Epithelial cell of proximal tubule (primary cell): ENCODE measurements at regions not wholly inside any gene's neighbourhood (a gene's known extent, or its start where the extent isn't known, plus 50 kb on each side); places are given as distances from the start of the nearest gene placed in this dataset.
"Not testable (repeated sequence)": the region's sequence is repeated elsewhere in the genome, so short reads cannot be mapped to it uniquely, and the experiment has no call there.

Source experiments
- DNase-seq: peaks from one replicate; pipeline ENCODE4 v3.0.0-alpha.2; 2011; ENCODE audit warnings: low read depth
- H3K4me3 ChIP-seq: 2 replicates; pipeline ENCODE4 v1.5.1; 2011; ENCODE audit warnings: low read depth, mild to moderate bottlenecking, low read length
- TF ChIP-seq, protein P1 (sequence below): conservative IDR thresholded peaks from 2 replicates; pipeline ENCODE4 v1.5.1; 2012; ENCODE audit warnings: low read depth, mild to moderate bottlenecking, low read length

- no peak overlapping the region for H3K4me3 ChIP-seq
- TF ChIP-seq, protein P1, sequence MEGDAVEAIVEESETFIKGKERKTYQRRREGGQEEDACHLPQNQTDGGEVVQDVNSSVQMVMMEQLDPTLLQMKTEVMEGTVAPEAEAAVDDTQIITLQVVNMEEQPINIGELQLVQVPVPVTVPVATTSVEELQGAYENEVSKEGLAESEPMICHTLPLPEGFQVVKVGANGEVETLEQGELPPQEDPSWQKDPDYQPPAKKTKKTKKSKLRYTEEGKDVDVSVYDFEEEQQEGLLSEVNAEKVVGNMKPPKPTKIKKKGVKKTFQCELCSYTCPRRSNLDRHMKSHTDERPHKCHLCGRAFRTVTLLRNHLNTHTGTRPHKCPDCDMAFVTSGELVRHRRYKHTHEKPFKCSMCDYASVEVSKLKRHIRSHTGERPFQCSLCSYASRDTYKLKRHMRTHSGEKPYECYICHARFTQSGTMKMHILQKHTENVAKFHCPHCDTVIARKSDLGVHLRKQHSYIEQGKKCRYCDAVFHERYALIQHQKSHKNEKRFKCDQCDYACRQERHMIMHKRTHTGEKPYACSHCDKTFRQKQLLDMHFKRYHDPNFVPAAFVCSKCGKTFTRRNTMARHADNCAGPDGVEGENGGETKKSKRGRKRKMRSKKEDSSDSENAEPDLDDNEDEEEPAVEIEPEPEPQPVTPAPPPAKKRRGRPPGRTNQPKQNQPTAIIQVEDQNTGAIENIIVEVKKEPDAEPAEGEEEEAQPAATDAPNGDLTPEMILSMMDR = no peak
- no peak for DNase-seq
Measured at GRCh38 chr3:150346981-150347863, 60.9 kb upstream of the TSC22D2 start.

DNA sequence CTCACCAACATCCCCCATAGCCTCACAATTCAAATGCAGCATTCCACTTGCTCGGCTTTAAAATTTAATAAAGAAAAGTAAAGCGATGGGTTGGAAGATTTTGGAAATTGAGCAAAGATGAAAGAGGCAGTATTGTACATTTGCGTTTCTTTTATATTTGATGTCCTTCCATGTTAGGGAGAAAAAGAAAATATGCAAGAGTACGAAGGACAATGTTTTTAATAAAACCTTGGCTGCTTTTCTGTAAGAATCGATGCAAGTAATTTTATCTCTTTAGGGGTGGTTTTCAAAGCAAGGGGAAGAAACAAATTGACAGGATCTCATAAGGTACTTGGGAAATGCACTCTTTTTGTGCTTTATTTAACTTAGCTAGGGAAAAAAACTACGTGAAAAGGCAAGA lies 61.8 kb upstream of the TSC22D2 start:
- H3K4me3 ChIP-seq = no peak overlapping the region
- TF ChIP-seq, protein P1 = no peak

DNA sequence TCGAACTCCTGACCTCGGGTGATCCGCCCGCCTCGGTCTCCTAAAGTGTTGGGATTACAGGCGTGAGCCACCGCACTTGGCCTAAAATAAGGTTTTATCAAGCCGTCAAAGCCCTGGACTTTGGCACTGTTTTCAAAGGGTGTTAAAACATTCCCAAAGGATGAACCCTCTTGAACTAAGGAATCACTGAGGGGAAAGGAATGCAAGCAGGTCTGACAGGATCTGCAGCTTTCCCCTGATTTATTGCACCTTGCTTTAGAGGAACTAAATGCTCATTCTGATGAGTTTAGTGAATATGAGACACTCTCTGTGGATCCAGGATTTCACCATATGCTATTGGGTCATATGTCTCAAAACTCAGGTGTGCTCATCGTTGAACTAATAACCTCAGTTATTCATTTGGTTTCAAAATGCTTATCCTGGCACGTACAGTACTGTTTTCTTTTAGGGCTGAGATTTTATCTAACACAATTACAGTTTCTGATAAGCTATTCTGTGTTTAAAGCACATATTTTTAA lies 63.0 kb upstream of the TSC22D2 start:
- TF ChIP-seq, protein P1 = no peak
- peak; percentile 90 for DNase-seq
- H3K4me3 ChIP-seq = no peak overlapping the region

More for the DNA sequence above, 61.8 kb upstream of the TSC22D2 start:
- no peak for DNase-seq

- TF ChIP-seq, protein P1 = no peak
- H3K4me3 ChIP-seq = no peak overlapping the region
- DNase-seq = no peak
Measured at GRCh38 chr3:150344079-150344759, 63.9 kb upstream of the TSC22D2 start.

GRCh38 chr3:150342896-150343467 lies 65.1 kb upstream of the TSC22D2 start:
- no peak overlapping the region for H3K4me3 ChIP-seq
- no peak for DNase-seq
- TF ChIP-seq, protein P1 = no peak

GRCh38 chr3:150341891-150342290 lies 66.2 kb upstream of the TSC22D2 start:
- TF ChIP-seq, protein P1 = no peak
- H3K4me3 ChIP-seq = no peak overlapping the region
- no peak for DNase-seq

DNA sequence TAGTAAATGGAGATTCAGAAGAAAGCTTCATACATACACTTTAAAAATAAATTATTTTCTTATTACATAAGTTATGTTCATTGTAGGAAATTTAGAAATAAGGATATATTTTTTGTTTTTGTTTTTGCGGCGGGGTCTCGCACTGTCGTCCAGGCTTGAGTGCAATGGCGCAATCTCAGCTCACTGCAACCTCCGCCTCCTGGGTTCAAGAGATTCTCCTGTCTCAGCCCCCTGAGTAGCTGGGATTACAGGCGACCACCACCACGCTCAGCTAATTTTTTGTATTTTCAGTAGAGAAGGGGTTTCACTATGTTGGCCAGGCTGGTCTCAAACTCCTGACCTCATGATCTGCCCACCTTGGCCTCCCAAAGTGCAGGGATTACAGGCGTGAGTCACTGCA lies 71.7 kb upstream of the TSC22D2 start:
- H3K4me3 ChIP-seq, DNase-seq: not testable (repeated sequence)
